GM12864 (cell line): ENCODE measurements at regions not wholly inside any gene's neighbourhood (a gene's known extent, or its start where the extent isn't known, plus 50 kb on each side); places are given as distances from the start of the nearest gene placed in this dataset.

Source experiments
- DNase-seq: peaks from one replicate; pipeline ENCODE4 v3.0.0-alpha.2; 2011; ENCODE audit warnings: low read depth
- H3K4me3 ChIP-seq: 2 replicates; pipeline ENCODE4 v1.5.1; 2011; ENCODE audit warnings: mild to moderate bottlenecking, low read depth, low read length, control low read depth
- TF ChIP-seq, protein P1 (sequence below): IDR thresholded peaks from 2 replicates; pipeline ENCODE4 v1.5.1; 2011; ENCODE audit warnings: low read depth, mild to moderate bottlenecking, moderate library complexity, low read length, control low read depth, inconsistent platforms; ENCODE audit errors: missing control alignments

DNA sequence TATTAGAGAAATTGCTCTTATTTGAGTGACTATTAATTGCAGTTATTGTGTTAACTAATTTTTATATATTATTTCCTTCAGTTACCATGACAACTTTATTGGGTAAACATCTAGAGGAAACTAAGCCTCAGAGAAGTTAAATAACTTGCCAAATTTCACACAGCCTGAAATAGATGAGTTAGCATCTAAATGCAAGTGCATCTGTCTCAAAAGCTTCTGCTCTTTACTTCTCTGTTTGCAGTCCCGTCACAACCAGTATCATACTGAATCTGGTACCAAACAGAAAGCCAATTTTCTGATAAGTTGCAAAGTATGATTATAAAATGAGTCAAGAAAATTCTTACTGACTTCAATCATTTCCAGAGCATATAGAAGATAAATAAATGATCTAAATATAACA, 1544.9 kb upstream of the PCDH7 start:
- TF ChIP-seq, protein P1, sequence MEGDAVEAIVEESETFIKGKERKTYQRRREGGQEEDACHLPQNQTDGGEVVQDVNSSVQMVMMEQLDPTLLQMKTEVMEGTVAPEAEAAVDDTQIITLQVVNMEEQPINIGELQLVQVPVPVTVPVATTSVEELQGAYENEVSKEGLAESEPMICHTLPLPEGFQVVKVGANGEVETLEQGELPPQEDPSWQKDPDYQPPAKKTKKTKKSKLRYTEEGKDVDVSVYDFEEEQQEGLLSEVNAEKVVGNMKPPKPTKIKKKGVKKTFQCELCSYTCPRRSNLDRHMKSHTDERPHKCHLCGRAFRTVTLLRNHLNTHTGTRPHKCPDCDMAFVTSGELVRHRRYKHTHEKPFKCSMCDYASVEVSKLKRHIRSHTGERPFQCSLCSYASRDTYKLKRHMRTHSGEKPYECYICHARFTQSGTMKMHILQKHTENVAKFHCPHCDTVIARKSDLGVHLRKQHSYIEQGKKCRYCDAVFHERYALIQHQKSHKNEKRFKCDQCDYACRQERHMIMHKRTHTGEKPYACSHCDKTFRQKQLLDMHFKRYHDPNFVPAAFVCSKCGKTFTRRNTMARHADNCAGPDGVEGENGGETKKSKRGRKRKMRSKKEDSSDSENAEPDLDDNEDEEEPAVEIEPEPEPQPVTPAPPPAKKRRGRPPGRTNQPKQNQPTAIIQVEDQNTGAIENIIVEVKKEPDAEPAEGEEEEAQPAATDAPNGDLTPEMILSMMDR = no peak
- H3K4me3 ChIP-seq = no peak overlapping the region
- no peak for DNase-seq

DNA sequence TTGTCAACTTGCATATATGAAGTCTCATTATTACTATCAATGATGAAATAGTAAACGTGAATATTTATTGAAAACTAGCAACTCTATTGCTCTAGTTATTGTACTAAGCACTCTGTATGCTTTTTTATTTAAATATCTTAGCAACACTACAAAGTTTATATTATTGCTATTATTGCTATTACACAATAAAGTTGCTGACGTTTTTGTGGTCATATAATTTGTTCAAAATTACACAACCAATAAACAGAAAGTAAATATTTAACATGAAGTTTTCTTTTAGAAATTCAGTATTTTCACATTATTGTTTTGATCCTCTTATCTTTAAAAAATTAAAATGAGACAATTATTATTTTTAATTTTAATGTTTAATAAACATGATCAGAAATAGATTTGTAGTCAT, 1521.1 kb upstream of the PCDH7 start:
- no peak for DNase-seq
- no peak overlapping the region for H3K4me3 ChIP-seq
- TF ChIP-seq, protein P1 = no peak

DNA sequence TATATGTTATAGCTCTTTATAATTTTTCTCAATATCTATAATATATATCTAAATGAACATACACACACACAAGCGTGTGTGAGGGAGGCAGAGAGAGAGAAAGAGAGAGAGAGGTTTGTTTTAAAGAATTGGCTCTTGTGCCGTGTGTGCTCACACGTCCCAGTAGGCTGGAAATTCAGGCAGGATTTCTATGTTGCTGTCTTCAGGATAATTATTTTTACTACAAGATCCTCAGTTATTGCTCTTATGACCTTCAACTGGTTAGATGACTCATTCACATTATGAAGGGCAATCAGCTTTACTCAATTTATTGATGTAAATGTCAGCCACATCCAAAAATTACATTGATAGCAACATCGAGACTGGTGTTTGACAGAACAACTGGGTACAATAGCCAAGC, 1520.7 kb upstream of the PCDH7 start:
- no peak for DNase-seq
- TF ChIP-seq, protein P1 = no peak
- no peak overlapping the region for H3K4me3 ChIP-seq

DNA sequence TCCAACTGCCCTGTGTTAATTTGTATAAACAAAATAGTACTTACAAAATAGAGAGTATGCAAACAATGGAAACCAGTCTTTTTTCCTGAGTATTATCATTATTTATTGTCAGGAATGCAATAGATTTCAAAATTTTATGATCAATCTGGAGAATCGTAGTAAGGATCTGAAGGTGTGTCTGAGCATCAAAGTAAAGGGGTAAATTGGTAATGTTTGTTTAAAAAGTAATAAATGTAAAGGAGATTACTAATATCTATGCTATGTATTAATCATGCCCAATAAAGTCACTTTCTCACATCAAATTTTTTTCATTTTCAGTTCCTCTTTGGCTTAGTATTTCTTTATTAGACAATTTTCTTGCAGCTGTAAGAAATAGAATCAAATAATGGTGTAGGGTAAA, 1507.1 kb upstream of the PCDH7 start:
- TF ChIP-seq, protein P1 = no peak
- no peak for DNase-seq
- no peak overlapping the region for H3K4me3 ChIP-seq

DNA sequence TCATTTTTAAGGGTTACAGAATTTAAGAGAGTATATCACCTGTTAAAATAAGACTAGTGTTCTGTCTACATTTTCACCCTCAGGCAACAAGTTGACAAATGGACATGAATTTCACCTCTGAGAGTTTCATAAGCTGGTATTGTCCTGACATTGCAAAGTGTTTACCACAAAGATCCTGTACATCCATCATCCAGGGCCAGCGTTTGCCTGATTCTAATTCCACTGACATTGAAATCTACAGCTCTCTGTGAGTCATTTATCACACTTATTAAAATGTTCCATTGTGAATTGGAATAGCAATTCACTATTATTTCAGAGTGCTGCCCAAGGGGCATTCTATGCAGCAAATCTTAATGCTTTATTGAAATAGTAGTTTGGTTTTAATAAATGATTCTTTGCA, 1499.4 kb upstream of the PCDH7 start:
- no peak for DNase-seq
- H3K4me3 ChIP-seq = no peak overlapping the region
- TF ChIP-seq, protein P1 = no peak

DNA sequence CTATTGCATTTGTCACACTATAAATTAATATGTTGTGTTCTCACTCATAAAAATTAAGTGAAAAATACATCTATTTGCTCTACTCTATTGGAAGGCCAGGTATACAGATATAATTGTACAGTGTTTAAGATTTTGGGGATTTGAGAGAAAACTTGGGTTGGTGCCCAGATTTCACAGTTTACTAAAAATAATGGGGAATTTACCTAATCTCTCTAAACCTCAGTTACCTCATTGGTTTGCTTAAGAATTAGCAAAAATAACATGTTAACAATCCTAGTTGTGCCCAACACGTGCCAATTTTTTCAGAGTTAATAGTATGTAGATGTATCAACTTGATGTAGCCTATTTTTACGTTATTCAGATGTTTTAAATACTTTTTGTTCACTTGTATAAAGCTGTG, 1495.3 kb upstream of the PCDH7 start:
- TF ChIP-seq, protein P1 = no peak
- DNase-seq = no peak
- H3K4me3 ChIP-seq = no peak overlapping the region

DNA sequence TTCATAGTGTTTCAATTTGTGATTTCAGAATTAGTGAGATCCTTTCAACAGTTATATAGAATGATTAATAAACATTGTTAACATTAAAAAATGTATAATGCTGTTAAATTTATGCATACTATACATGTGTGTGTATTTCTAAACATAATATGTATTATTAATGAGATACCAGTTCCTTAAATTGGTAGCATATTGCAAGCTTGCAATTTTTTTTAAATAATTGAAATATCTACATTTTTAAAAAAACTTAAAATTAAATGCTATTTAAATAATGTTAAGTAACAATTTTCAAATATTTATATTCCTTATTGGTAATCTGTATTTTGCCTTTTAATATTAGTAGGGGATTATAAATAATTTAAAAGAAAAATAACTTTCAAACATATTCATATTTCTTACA, 1479.5 kb upstream of the PCDH7 start:
- DNase-seq = no peak

More for the DNA sequence above, 1479.5 kb upstream of the PCDH7 start:
- no peak overlapping the region for H3K4me3 ChIP-seq
- TF ChIP-seq, protein P1 = no peak
